HG02884 (cell line): ENCODE measurements at regions not wholly inside any gene's neighbourhood (a gene's known extent, or its start where the extent isn't known, plus 50 kb on each side); places are given as distances from the start of the nearest gene placed in this dataset.

Experiments
- ATAC-seq: cut with Tn5 transposase; IDR thresholded peaks from one replicate; pipeline ENCODE4 v1.9.1; 2021; ENCODE audit warnings: mild to moderate bottlenecking, moderate library complexity; ENCODE audit not compliant: unreplicated experiment

- ATAC-seq, result no peak
Observed at GRCh38 chr13:44017756-44018309, 138.1 kb downstream of the LACC1 start.

- ATAC-seq, result no peak
Observed at GRCh38 chr13:44019651-44020050, 139.9 kb downstream of the LACC1 start.

- no peak for ATAC-seq
Observed at GRCh38 chr13:44021422-44021821, 141.7 kb downstream of the LACC1 start.

- no peak for ATAC-seq
Observed at GRCh38 chr13:44022196-44022595, 142.5 kb downstream of the LACC1 start.

GRCh38 chr13:44024167-44024845 lies 144.6 kb downstream of the LACC1 start:
- ATAC-seq, result no peak

- ATAC-seq, result no peak
Observed at GRCh38 chr13:44024846-44025195, 145.1 kb downstream of the LACC1 start.

- no peak for ATAC-seq
Observed at GRCh38 chr13:44026194-44026593, 146.5 kb downstream of the LACC1 start.

- ATAC-seq, result no peak
Observed at GRCh38 chr13:44028734-44029133, 149.0 kb downstream of the LACC1 start.

GRCh38 chr13:44030615-44031014 lies 150.9 kb downstream of the LACC1 start:
- ATAC-seq, result no peak

- no peak for ATAC-seq
Observed at GRCh38 chr13:44031555-44031954, 151.9 kb downstream of the LACC1 start.

GRCh38 chr13:44032802-44033201 lies 153.1 kb downstream of the LACC1 start:
- no peak for ATAC-seq

- ATAC-seq, result no peak
Observed at GRCh38 chr13:44035400-44035799, 155.7 kb downstream of the LACC1 start.

- ATAC-seq, result no peak
Observed at GRCh38 chr13:44040070-44040817, 160.5 kb downstream of the LACC1 start.

- no peak for ATAC-seq
Observed at GRCh38 chr13:44040818-44041100, 161.1 kb downstream of the LACC1 start.

- ATAC-seq, result no peak
Observed at GRCh38 chr13:44044547-44045179, 165.0 kb downstream of the LACC1 start.

GRCh38 chr13:44045180-44045562 lies 165.5 kb downstream of the LACC1 start:
- ATAC-seq, result no peak

GRCh38 chr13:44046428-44046827 lies 166.7 kb downstream of the LACC1 start:
- ATAC-seq, result no peak

- no peak for ATAC-seq
Observed at GRCh38 chr13:44048326-44048725, 168.6 kb downstream of the LACC1 start.

- no peak for ATAC-seq
Observed at GRCh38 chr13:44049081-44049945, 169.6 kb downstream of the LACC1 start.

- ATAC-seq, result no peak
Observed at GRCh38 chr13:44050450-44051063, 170.9 kb downstream of the LACC1 start.

GRCh38 chr13:44051405-44051804 lies 171.7 kb downstream of the LACC1 start:
- no peak for ATAC-seq
